MCF 10A (cell line): ENCODE measurements at regions not wholly inside any gene's neighbourhood (a gene's known extent, or its start where the extent isn't known, plus 50 kb on each side); places are given as distances from the start of the nearest gene placed in this dataset.

ENCODE experiments used
- BruUV-seq: library from RNA; stranded (reverse); fragments of 400-500 nt; replicated peaks from 2 replicates; lab custom pipeline; 2021; lab: Mats Ljungman, UMichigan
- CTCF ChIA-PET: fragments of 300-600 bp; sonication (Branson Sonifier 250); formaldehyde crosslinking; extraction: SDS; loops from one replicate; lab custom pipeline; 2021; ENCODE audit warnings: antibody characterized with exemption, inconsistent platforms; lab: Yijun Ruan, JAX
- POLR2A ChIA-PET: fragments of 300-600, 350-650 bp; sonication (Branson Sonifier 250); formaldehyde crosslinking; extraction: SDS; loops from one replicate; lab custom pipeline; 2020; ENCODE audit warnings: antibody characterized with exemption, inconsistent platforms; lab: Yijun Ruan, JAX
- DNase-seq: peaks from one replicate; pipeline ENCODE4 v3.0.0-alpha.2; 2018; ENCODE audit not compliant: unreplicated experiment
- H3K27ac Mint-ChIP-seq: one replicate; pipeline ENCODE4 v1.8.0; 2022; ENCODE audit warnings: mild to moderate bottlenecking, low read depth, mixed read lengths; ENCODE audit not compliant: unreplicated experiment
- H3K27me3 Mint-ChIP-seq: one replicate; pipeline ENCODE4 v1.8.0; 2022; ENCODE audit warnings: mixed read lengths; ENCODE audit not compliant: insufficient read depth, unreplicated experiment
- H3K36me3 Mint-ChIP-seq: one replicate; pipeline ENCODE4 v1.8.0; 2022; ENCODE audit warnings: mild to moderate bottlenecking, moderate library complexity, mixed read lengths; ENCODE audit not compliant: insufficient read depth, unreplicated experiment
- H3K4me1 Mint-ChIP-seq: one replicate; pipeline ENCODE4 v1.8.0; 2022; ENCODE audit warnings: mixed read lengths; ENCODE audit not compliant: insufficient read depth, unreplicated experiment
- H3K4me3 Mint-ChIP-seq: one replicate; pipeline ENCODE4 v1.8.0; 2022; ENCODE audit warnings: mild to moderate bottlenecking, moderate library complexity, mixed read lengths; ENCODE audit not compliant: unreplicated experiment
- H3K9me3 Mint-ChIP-seq: one replicate; pipeline ENCODE4 v1.8.0; 2022; ENCODE audit warnings: mixed read lengths; ENCODE audit not compliant: unreplicated experiment
- intact Hi-C: fragments of 100-400 bp; cut with micrococcal nuclease; formaldehyde crosslinking; loops from 2 replicates; pipeline ENCODE4 v1.14.1; 2022
- TF ChIP-seq, protein P1 (sequence below): fragments of 200-600 bp; IDR thresholded peaks from one replicate; pipeline ENCODE4 v1.8.0; 2022; ENCODE audit warnings: antibody characterized with exemption, mild to moderate bottlenecking; ENCODE audit not compliant: unreplicated experiment

DNA sequence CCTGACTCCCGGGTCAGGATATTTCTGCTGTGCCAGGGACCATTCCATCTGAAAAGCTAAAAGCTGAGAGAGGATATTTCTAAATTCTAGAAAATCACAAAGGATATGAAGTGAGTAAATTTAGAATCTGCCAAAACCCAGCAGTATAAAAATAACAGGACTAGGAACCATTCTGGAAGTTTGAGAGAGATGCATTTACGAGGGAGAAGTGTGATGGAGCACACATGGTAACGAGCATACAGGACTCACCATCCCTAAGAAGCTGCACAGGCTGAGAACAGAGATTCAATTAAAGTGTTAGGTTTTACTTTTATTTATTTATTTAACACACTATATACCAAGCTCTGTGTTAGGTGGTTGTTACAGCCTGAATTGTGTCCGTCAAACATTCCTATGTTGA, 116.3 kb downstream of the GLUL start:
- H3K4me3 Mint-ChIP-seq = no peak overlapping the region
- DNase-seq = no peak
- H3K27ac Mint-ChIP-seq = no peak overlapping the region
- H3K36me3 Mint-ChIP-seq = no peaks in the 10 kb centered on the region
- no peaks in the 10 kb centered on the region for H3K9me3 Mint-ChIP-seq
- intact Hi-C loops = no loop called here
- CTCF ChIA-PET = interaction anchor here (1.0 to 1.3 kb wide), 2 partner anchors 14 to 132 kb away, joined by 3 to 4 read pairs; no protein-coding TSS in a partner anchor
- BruUV-seq = no TSS peak
- TF ChIP-seq, protein P1, sequence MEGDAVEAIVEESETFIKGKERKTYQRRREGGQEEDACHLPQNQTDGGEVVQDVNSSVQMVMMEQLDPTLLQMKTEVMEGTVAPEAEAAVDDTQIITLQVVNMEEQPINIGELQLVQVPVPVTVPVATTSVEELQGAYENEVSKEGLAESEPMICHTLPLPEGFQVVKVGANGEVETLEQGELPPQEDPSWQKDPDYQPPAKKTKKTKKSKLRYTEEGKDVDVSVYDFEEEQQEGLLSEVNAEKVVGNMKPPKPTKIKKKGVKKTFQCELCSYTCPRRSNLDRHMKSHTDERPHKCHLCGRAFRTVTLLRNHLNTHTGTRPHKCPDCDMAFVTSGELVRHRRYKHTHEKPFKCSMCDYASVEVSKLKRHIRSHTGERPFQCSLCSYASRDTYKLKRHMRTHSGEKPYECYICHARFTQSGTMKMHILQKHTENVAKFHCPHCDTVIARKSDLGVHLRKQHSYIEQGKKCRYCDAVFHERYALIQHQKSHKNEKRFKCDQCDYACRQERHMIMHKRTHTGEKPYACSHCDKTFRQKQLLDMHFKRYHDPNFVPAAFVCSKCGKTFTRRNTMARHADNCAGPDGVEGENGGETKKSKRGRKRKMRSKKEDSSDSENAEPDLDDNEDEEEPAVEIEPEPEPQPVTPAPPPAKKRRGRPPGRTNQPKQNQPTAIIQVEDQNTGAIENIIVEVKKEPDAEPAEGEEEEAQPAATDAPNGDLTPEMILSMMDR = no peak
- POLR2A ChIA-PET = interaction anchor here (2.6 kb wide), 1 partner anchor 14 kb away, joined by 14 read pairs; no protein-coding TSS in a partner anchor
- H3K27me3 Mint-ChIP-seq = no peaks in the 10 kb centered on the region
- H3K4me1 Mint-ChIP-seq = no peaks in the 10 kb centered on the region

DNA sequence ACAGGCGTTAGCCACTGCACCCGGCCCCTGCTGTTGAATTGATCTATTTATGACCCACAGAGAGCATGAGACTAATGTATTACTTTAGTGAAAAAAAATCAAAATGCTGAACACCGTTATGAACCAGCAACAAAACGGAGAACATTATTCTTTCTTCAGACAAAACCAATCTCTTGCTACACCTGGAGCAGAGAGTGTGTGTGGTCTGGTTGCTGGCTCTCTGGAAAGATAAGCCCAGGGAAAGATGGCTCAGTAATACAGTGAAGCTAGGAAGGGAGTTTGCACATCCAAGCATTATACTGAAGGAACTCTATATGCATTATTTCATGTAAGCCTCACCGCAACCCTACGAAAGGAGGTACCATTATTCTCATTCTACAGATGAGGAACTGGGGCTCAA, 117.0 kb downstream of the GLUL start:
- ChIA-PET POLR2A (interaction anchor here (0.6 kb wide), 1 partner anchor 36 kb away, joined by 4 read pairs; no protein-coding TSS in a partner anchor), CTCF (interaction anchor here (0.7 to 1.3 kb wide), 3 partner anchors 10 to 131 kb away, joined by 3 to 4 read pairs (median 3); no protein-coding TSS in a partner anchor)
- BruUV-seq = no TSS peak
- H3K36me3 Mint-ChIP-seq = no peaks in the 10 kb centered on the region
- TF ChIP-seq, protein P1 = no peak
- DNase-seq = no peak
- H3K27me3 Mint-ChIP-seq = no peaks in the 10 kb centered on the region
- no peaks in the 10 kb centered on the region for H3K4me1 Mint-ChIP-seq
- no peak overlapping the region for H3K27ac Mint-ChIP-seq
- H3K9me3 Mint-ChIP-seq = no peaks in the 10 kb centered on the region
- intact Hi-C loops = no loop called here
- H3K4me3 Mint-ChIP-seq = no peak overlapping the region

DNA sequence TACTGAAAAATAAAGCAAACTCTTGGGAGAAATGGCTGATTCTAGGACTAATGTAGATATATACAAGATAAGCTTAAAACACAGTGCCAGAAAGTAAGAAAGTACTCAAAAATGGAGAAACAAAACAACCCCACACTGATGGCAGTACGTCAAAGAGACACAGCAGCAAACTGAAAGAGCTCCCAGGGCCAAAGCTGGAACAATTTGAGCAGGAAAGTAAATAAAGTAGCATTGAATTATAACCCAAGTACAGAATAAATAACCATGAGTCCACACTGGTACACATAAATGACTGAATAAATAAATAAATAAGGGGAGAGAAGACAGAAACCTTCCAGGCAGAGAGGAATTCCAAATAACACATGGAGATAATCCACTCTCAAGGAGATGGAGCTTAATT, 120.9 kb downstream of the GLUL start:
- Mint-ChIP-seq H3K27me3 (no peaks in the 10 kb centered on the region), H3K4me1 (no peaks in the 10 kb centered on the region), H3K27ac (no peak overlapping the region), H3K9me3 (no peaks in the 10 kb centered on the region), H3K36me3 (no peaks in the 10 kb centered on the region), H3K4me3 (no peak overlapping the region)
- ChIA-PET POLR2A (interaction anchor here (0.7 to 1.6 kb wide), 4 partner anchors 20 to 1769 kb away, joined by 3 to 4 read pairs (median 4); partner anchors contain the start of gene ACBD6), CTCF (interaction anchor here (0.6 to 1.6 kb wide), 4 partner anchors 10 to 139 kb away, joined by 3 to 6 read pairs (median 4); no protein-coding TSS in a partner anchor)
- intact Hi-C loops = no loop called here
- TF ChIP-seq, protein P1 = no peak
- BruUV-seq = no TSS peak
- no peak for DNase-seq

DNA sequence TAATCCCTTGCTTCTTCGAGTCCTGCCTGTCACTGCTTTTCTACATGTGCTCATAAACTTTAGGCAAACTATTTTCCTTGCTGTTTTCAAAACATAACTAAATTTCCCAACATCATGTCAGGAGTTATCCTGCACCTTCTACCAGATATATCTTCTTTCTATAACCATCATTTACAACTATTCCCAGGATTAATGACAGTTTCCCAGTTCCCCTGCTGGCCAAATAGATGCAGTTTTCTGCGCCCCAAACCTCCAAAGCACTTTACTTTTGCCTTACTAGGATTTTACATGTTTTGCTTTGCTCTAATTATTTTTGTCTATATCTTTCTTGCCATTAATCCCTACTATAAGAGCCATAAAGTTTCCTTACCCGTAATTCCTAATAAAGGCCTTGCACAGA, 122.5 kb downstream of the GLUL start:
- no peak for DNase-seq
- Mint-ChIP-seq H3K27ac (no peak overlapping the region), H3K27me3 (no peaks in the 10 kb centered on the region), H3K4me3 (no peak overlapping the region), H3K36me3 (no peaks in the 10 kb centered on the region), H3K4me1 (no peaks in the 10 kb centered on the region), H3K9me3 (no peaks in the 10 kb centered on the region)
- BruUV-seq = no TSS peak
- TF ChIP-seq, protein P1 = no peak
- intact Hi-C loops = no loop called here
- POLR2A ChIA-PET = interaction anchor here (0.6 to 1.1 kb wide), 2 partner anchors 10 to 17 kb away, joined by 3 read pairs; no protein-coding TSS in a partner anchor
- CTCF ChIA-PET = interaction anchor here (0.6 kb wide), 1 partner anchor 123 kb away, joined by 3 read pairs; no protein-coding TSS in a partner anchor
